Caco-2 (cell line): ENCODE measurements at regions not wholly inside any gene's neighbourhood (a gene's known extent, or its start where the extent isn't known, plus 50 kb on each side); places are given as distances from the start of the nearest gene placed in this dataset.

ENCODE experiments used
- BruUV-seq: library from RNA; stranded (reverse); fragments of 400-500 nt; replicated peaks from 2 replicates; lab custom pipeline; 2021; lab: Mats Ljungman, UMichigan
- CTCF ChIA-PET: fragments of 300-600 bp; sonication (Branson Sonifier 250); formaldehyde crosslinking; loops from one replicate; lab custom pipeline; 2022; ENCODE audit warnings: antibody characterized with exemption; lab: Charles Lee
- POLR2A ChIA-PET: fragments of 300-600 bp; sonication (Branson Sonifier 250); formaldehyde crosslinking; loops from one replicate; lab custom pipeline; 2022; ENCODE audit warnings: antibody characterized with exemption; lab: Charles Lee
- DNase-seq, 2 experiments: peaks; one replicate each; pipeline versions ENCODE4 v3.0.0 to v3.0.0-alpha.2; 2020 to 2022
- H3K27me3 ChIP-seq: replicated peaks from 2 replicates; pipeline ENCODE4 v1.6.0; 2011; ENCODE audit warnings: low read length; ENCODE audit not compliant: control insufficient read depth, insufficient read depth
- H3K36me3 ChIP-seq: 2 replicates; pipeline ENCODE4 v1.5.1; 2011; ENCODE audit warnings: low read length; ENCODE audit not compliant: control insufficient read depth, insufficient read depth
- H3K4me1 ChIP-seq: fragments of 250-450 bp; sonication (Bioruptor Pico); 2 replicates; pipeline ENCODE4 v1.5.1; 2020; ENCODE audit warnings: mild to moderate bottlenecking
- H3K4me3 ChIP-seq: 2 replicates; pipeline ENCODE4 v1.5.1; 2011; ENCODE audit warnings: low read depth, mild to moderate bottlenecking, control low read depth, low read length
- H3K9me3 ChIP-seq: fragments of 250-450 bp; sonication (Bioruptor Pico); 2 replicates; pipeline ENCODE4 v1.5.1; 2020; ENCODE audit warnings: mild to moderate bottlenecking, moderate library complexity
- H3K27ac Mint-ChIP-seq: one replicate; pipeline ENCODE4 v1.8.0; 2022; ENCODE audit warnings: mixed read lengths; ENCODE audit not compliant: unreplicated experiment
- H3K27me3 Mint-ChIP-seq: one replicate; pipeline ENCODE4 v1.8.0; 2022; ENCODE audit warnings: mixed read lengths; ENCODE audit not compliant: insufficient read depth, unreplicated experiment
- H3K36me3 Mint-ChIP-seq: one replicate; pipeline ENCODE4 v1.8.0; 2022; ENCODE audit warnings: mild to moderate bottlenecking, mixed read lengths; ENCODE audit not compliant: insufficient read depth, unreplicated experiment
- H3K4me1 Mint-ChIP-seq: one replicate; pipeline ENCODE4 v1.8.0; 2022; ENCODE audit warnings: low read depth, mixed read lengths; ENCODE audit not compliant: unreplicated experiment
- H3K4me3 Mint-ChIP-seq: one replicate; pipeline ENCODE4 v1.8.0; 2022; ENCODE audit warnings: mild to moderate bottlenecking, moderate library complexity, mixed read lengths; ENCODE audit not compliant: unreplicated experiment
- H3K9me3 Mint-ChIP-seq: one replicate; pipeline ENCODE4 v1.8.0; 2022; ENCODE audit warnings: mixed read lengths; ENCODE audit not compliant: unreplicated experiment
- CTCF ChIP-seq, 2 experiments: fragments of 200-600 bp in 1 of 2; IDR thresholded peaks; 1 replicate in 1 of 2; 2 replicates in 1 of 2; pipeline versions ENCODE4 v1.5.1 to v1.8.0; 2011 to 2022; ENCODE audit warnings: antibody characterized with exemption in 1 of 2, control low read depth in 1 of 2, inconsistent platforms in 1 of 2, low read depth in 1 of 2, low read length in 1 of 2, mild to moderate bottlenecking in 1 of 2, moderate library complexity in 1 of 2; ENCODE audit not compliant: insufficient read depth in 1 of 2, severe bottlenecking in 1 of 2, unreplicated experiment in 1 of 2
- intact Hi-C: fragments of 100-400 bp; cut with micrococcal nuclease; formaldehyde crosslinking; loops from one replicate; pipeline ENCODE4 v1.10.0; 2022; ENCODE audit not compliant: unreplicated experiment

GRCh38 chr11:82076126-82076525, 657.5 kb downstream of the FAM181B start:
- no peaks in the 10 kb centered on the region for H3K36me3 ChIP-seq
- H3K36me3 Mint-ChIP-seq = no peaks in the 10 kb centered on the region
- ChIA-PET CTCF (no interaction called here), POLR2A (interaction anchor here (0.7 kb wide), 1 partner anchor 635 kb away, joined by 3 read pairs; no protein-coding TSS in a partner anchor)
- no TSS peak for BruUV-seq
- H3K4me3 ChIP-seq = no peak overlapping the region
- TF ChIP-seq CTCF (IDR thresholded peaks at IDR 0.05; ENCODE audit: insufficient read depth in 1 of 2, low read depth in 1 of 2, low read length in 1 of 2, severe bottlenecking in 1 of 2, unreplicated experiment in 1 of 2) = no peak
- H3K4me1 Mint-ChIP-seq = no peaks in the 10 kb centered on the region
- no peak overlapping the region for H3K27ac Mint-ChIP-seq
- H3K4me1 ChIP-seq = no peaks in the 10 kb centered on the region
- DNase-seq = no peak
- H3K27me3 Mint-ChIP-seq = peaks cover 2% of the 10 kb centered on the region
- H3K9me3 ChIP-seq = no peaks in the 10 kb centered on the region
- H3K9me3 Mint-ChIP-seq = no peaks in the 10 kb centered on the region
- no peak overlapping the region for H3K4me3 Mint-ChIP-seq
- no peaks in the 10 kb centered on the region for H3K27me3 ChIP-seq
- intact Hi-C loops = no loop called here

GRCh38 chr11:82059505-82059904, 674.2 kb downstream of the FAM181B start:
- Mint-ChIP-seq H3K27ac (no peak overlapping the region), H3K4me3 (no peak overlapping the region), H3K36me3 (no peaks in the 10 kb centered on the region), H3K27me3 (peaks cover 3% of the 10 kb centered on the region), H3K9me3 (no peaks in the 10 kb centered on the region), H3K4me1 (no peaks in the 10 kb centered on the region)
- BruUV-seq = no TSS peak
- H3K4me3 ChIP-seq = no peak overlapping the region
- no peaks in the 10 kb centered on the region for H3K27me3 ChIP-seq
- CTCF ChIA-PET = no interaction called here
- POLR2A ChIA-PET = no interaction called here
- H3K9me3 ChIP-seq = no peaks in the 10 kb centered on the region
- intact Hi-C loops = no loop called here
- no peaks in the 10 kb centered on the region for H3K4me1 ChIP-seq
- H3K36me3 ChIP-seq = no peaks in the 10 kb centered on the region
- DNase-seq = no peak
- no peak for TF ChIP-seq CTCF (IDR thresholded peaks at IDR 0.05; ENCODE audit: insufficient read depth in 1 of 2, low read depth in 1 of 2, low read length in 1 of 2, severe bottlenecking in 1 of 2, unreplicated experiment in 1 of 2)

- Mint-ChIP-seq H3K4me1 (no peaks in the 10 kb centered on the region), H3K4me3 (no peak overlapping the region), H3K36me3 (no peaks in the 10 kb centered on the region), H3K9me3 (no peaks in the 10 kb centered on the region), H3K27ac (no peak overlapping the region), H3K27me3 (no peaks in the 10 kb centered on the region)
- POLR2A ChIA-PET = no interaction called here
- Histone ChIP-seq H3K4me3 (no peak overlapping the region), H3K4me1 (no peaks in the 10 kb centered on the region), H3K27me3 (no peaks in the 10 kb centered on the region), H3K36me3 (no peaks in the 10 kb centered on the region), H3K9me3 (no peaks in the 10 kb centered on the region)
- intact Hi-C loops = no loop called here
- no TSS peak for BruUV-seq
- CTCF ChIA-PET = no interaction called here
- no peak for TF ChIP-seq CTCF (IDR thresholded peaks at IDR 0.05; ENCODE audit: insufficient read depth in 1 of 2, low read depth in 1 of 2, low read length in 1 of 2, severe bottlenecking in 1 of 2, unreplicated experiment in 1 of 2)
- DNase-seq = no peak
These were observed 677.2 kb downstream of the FAM181B start for GRCh38 chr11:82056450-82056849.
